HG02981 (cell line): ENCODE measurements at regions not wholly inside any gene's neighbourhood (a gene's known extent, or its start where the extent isn't known, plus 50 kb on each side); places are given as distances from the start of the nearest gene placed in this dataset.

Source experiments
- ATAC-seq: cut with Tn5 transposase; IDR thresholded peaks from one replicate; pipeline ENCODE4 v1.9.1; 2021; ENCODE audit warnings: mild to moderate bottlenecking, moderate library complexity; ENCODE audit not compliant: unreplicated experiment

- no peak for ATAC-seq
Measured at GRCh38 chr10:55400075-55400849, 599.2 kb upstream of the PCDH15 start.

GRCh38 chr10:55398497-55398882, 597.5 kb upstream of the PCDH15 start:
- ATAC-seq, result no peak

- no peak for ATAC-seq
Measured at GRCh38 chr10:55397777-55398496, 596.9 kb upstream of the PCDH15 start.

DNA sequence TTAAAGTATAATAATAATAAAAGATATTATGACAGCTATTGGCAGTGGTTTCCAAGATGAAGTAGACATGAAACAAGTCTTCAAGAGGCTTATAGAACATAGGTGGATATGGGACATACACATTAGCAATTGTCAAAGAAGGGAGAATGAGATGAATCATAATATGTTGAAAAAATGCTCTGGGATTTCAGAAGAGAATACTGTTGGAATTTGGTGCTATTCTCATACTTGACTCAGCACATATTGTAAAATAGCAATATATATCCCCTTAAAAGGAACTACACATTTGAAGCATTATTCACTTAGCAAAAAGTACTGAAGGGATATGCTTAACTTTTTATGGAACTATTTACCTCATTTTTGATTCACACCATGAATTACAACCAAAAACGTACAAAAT, 577.2 kb upstream of the PCDH15 start:
- ATAC-seq, result no peak

DNA sequence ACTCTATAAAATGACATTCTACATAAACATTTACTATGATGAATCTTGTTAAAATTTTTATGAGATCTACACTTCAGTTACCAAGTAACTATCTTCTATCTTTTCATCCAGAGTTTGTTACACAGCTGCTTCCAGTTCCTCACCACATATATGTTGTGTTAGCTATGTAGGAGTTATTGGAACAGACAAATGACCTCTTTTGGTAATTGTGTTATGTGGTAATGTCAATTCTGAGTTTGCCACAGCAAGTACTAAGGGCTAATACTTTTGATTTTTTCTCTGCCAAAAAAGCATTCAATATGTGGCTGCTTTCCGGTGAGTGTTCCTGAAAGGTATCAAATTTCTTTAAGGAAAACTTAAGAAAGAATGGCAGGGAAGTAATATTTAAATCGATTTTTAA, 573.9 kb upstream of the PCDH15 start:
- no peak for ATAC-seq

- no peak for ATAC-seq
Measured at GRCh38 chr10:55374060-55374459, 573.0 kb upstream of the PCDH15 start.

DNA sequence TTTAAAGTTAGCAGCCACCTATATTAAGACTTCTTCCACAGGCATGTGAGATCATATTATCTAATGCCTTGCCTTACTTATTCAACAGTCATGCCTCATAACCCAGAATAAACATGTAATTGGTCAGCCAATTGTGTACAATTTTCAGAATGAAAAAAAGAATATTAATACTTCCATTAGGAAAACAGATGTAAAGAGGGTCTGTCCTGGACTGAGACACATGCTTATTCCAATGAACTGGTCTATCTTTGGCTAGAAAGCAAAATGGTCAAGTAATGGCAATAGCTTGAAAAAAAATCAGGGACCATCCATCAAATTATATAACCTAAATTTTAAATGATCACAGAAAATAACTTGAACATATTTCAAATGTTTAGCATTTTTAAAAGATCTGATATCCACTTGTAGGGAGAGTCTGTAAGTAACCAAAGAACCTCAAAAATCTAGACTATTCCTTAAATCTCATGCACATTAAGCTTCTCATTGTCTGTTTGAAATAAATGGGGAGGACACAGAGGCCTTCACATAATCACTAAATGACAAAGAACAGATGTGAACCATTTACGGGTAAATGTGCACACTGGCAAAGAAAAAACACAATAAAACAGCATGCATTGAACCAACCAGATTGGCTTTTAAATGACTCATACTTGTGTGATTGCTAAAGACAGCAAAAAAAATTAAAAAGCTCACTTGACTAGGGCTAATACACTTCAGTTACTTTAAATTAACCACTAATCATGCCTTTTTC, 568.8 kb upstream of the PCDH15 start:
- no peak for ATAC-seq

DNA sequence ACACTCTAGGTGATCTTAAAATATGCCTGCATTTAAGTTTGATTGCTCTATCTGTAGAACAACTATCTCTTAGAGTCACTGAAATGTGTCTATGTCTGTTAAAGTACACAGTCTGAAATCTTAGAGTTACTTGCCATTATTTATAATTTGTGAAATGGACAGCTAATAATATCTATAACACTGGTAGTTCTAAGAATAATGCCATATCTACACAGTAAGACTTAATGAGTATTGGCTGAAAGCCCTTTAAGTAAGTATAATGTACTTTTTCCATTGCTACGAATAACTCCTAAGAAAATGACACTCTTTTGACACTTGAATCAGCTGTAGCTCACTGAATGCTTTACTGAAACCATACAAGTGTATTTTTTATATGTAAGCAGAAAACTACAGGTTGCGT, 567.4 kb upstream of the PCDH15 start:
- ATAC-seq, result no peak

GRCh38 chr10:55367555-55367954, 566.5 kb upstream of the PCDH15 start:
- ATAC-seq, result no peak

- no peak for ATAC-seq
Measured at GRCh38 chr10:55358539-55358938, 557.5 kb upstream of the PCDH15 start.

DNA sequence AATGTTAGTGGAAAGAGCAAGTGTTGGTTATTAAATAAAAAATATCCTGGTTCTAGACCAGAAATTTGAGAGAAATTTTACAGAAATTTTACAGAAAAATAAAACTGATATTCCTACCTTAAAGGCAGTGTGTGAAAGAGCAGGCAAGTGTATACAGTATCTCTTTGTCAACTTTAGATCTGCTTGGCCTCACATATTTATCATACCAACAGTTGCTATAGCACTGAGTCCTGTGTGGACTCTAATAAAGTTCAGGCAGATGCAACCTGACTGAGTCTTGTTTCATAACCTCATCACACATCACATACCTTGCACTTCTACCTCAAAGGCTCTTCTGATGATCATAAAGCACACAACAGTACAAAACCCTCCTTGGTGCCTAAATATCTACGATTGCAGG, 552.4 kb upstream of the PCDH15 start:
- ATAC-seq, result no peak

DNA sequence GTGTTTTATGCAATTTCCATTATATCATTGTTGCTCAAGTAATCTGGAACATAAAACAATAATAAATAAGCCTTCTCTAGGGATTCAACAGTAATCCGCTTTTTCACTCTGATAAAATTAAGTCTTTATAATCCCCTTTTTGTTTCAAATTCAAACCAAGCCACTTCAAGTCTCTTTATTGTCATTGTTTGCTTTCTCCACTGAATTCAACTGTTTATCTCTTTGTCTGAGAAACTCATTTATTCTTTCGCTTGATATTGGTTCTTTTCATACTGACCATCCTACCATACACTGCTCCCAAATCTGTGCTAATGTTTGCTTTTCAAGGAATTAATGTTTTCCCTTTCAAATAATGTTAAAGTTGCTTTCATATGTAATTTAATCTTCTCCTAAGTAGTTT, 550.4 kb upstream of the PCDH15 start:
- ATAC-seq, result no peak

GRCh38 chr10:55348534-55348933, 547.5 kb upstream of the PCDH15 start:
- no peak for ATAC-seq

DNA sequence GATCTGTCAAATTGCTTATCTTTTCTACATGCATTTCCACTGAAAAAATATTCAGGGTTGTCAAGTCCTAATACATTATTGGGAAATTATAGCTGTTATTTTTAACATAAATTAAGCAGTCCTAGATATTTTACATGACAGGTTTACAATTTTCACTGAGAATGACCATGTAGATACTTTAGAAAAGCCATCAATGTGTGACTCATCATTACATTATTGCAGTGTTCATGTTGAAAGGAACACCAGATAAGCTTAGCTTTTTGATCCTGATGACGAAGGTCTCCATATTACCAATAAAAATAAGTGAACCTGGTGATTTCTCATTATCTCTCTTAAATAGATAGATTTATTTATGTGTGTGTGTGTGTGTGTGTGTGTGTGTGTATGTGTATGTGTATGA, 529.5 kb upstream of the PCDH15 start:
- no peak for ATAC-seq

GRCh38 chr10:55329796-55330195, 528.8 kb upstream of the PCDH15 start:
- ATAC-seq, result no peak

DNA sequence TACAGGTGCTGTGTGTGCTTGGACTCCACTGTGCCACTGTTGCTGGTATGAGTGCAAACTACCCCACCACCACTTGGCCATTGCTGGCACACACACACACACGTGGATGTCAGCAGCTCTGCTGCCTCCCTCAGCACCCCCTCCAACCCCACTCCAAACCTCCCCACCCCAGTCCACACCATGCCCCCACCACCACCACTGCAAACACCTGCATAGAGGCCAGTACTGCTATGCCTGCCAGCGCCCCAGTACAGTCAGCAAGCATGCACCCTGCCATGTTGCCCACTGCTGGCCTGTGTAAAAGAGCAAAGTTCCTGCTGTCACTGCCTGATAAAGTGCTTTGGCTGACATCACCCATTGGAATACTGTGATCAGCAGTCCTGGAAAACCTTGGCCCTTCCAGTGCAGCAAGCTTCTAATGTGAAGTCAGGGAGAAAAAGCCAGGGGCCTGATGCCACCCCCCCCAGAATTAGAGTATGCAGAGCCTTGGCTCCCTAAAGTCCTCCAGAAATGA, 519.2 kb upstream of the PCDH15 start:
- ATAC-seq, result no peak

DNA sequence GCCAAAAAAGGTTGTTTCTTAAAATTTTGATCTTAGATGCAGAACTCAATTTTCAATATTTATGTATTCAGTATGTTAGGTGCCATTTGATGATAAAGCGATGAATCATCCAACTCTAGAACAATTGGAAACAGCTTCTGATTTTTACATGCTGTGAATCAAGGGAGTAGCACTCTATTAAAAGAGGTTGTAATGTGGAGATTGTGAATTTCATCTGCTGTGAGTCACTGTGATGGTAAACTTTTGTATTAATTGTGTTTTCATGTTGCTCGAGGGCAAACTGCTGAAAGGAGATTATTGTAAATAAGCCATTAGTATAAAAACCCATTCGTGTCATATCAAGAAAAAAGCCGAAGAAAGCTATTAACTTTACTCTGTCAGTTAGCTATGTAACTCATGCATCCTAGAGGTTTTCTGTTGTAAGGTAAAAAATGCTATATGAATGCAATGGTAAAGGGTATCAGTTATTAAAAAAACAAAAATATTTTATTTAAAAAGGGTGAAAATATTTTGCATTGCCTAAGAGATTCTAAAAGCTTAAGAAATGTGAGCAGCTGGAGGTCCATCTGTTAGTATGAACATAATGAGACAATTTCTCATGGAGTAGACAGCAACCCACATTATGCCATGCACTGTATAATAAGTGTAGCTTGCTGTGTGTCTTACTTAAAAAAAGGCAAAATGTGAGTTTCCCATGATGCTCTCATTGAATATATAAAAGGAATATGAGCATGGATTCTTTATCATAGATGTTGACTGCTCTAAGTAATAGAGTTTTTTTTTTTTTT, 511.0 kb upstream of the PCDH15 start:
- ATAC-seq, result no peak

GRCh38 chr10:55310143-55310542, 509.1 kb upstream of the PCDH15 start:
- ATAC-seq, result no peak

DNA sequence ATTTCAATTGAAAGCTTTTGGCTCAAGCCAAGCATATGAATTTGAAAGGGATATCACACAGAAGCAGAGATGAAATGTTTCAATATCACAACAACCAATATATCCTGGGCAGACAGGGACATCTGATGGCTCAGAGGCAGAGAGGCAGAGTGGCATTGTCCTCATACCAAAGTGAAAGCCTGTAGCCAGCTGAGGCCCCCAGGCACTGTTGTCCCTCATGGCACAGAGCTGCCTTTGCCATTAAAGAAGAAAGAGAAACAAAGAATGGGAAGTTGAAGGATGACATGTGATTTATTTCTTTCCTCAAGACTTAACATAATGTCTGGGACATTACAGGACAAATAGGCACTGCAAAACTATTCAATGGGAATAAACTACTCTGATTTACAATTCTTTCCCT, 504.3 kb upstream of the PCDH15 start:
- no peak for ATAC-seq

DNA sequence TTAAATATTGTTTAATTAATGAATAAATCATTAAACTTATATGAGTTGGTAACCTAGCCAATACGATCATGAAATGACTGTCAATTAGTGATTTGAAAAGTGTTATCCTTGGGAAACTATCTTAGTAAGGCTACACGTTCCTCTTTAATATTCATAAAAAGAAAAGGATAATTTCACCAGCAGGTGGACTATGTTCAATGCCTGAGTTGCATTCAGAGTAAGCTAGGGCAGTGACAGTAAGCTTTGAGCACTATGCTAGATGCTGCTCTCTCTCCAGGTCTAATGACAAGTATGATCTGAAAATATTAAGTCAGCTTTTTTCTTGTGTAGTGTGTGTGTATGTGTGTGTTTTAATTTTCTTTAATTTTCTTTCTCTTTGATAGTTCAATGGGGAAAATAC, 486.3 kb upstream of the PCDH15 start:
- ATAC-seq, result no peak

GRCh38 chr10:55283031-55283430, 482.0 kb upstream of the PCDH15 start:
- ATAC-seq, result no peak
